Putamen (tissue), 1 donor: ENCODE measurements at regions not wholly inside any gene's neighbourhood (a gene's known extent, or its start where the extent isn't known, plus 50 kb on each side); places are given as distances from the start of the nearest gene placed in this dataset.

ENCODE experiments used
- DNase-seq: peaks from one replicate; pipeline ENCODE4 v3.0.0-alpha.2; 2016; ENCODE audit warnings: low spot score

DNA sequence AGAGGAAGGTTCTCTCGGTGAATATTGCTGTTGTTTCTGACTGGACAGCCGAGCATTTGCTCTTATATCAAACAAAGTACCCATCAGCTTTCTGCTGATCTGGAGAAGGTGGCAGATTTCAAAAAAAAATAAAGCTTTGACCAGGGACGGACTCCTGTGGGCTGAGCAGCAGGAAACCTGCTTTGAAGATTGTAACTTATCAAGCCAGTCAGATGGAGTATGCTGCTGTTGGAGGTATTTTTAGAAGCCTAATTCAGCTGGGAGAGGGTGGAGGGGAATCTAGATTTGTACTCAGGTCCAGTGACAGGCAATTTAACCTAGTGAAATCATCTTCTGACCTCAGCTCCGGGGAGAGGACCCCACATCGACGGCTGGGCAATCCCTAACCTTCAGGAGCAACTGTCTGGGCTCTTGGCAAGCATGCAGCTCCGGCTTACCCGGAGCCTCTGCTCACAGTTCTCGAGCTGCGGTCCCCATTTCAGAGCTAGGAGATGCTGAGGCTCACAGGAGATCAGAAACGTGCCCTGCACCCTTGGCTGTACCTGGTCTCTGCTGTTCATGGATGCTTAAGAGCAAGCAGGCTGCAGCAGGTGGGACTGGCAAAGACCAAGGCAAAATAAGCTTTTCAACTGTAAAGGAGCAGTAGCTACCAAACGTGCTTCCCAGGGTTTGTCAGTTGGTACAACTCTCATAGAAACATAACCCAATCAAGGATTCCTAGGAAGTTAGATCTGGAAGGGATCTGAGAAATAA is 89.3 kb upstream of the ST8SIA2 start:
- no peak for DNase-seq

- no peak for DNase-seq
These were observed 88.3 kb upstream of the ST8SIA2 start for GRCh38 chr15:92305343-92305742.

GRCh38 chr15:92306663-92307062 is 87.0 kb upstream of the ST8SIA2 start:
- no peak for DNase-seq

DNA sequence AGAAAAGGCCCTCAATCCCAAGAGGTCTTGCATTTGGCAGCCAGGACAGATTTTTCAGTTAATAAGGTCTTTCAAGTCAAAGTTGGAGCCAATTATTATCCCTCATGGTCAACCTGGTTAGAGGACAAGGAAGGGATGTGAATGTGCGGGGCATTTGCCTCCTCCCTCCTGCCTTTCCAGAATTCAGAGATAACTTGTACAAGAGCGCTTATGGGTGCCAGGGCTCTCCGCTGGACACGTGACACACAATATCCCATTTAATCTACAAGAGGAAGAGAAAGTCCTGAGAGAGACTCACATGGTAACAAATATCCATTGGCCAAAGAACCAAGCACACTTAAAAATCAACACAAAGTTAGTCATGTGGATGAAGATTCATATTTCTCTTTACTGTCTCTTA is 78.5 kb upstream of the ST8SIA2 start:
- DNase-seq, result no peak

DNA sequence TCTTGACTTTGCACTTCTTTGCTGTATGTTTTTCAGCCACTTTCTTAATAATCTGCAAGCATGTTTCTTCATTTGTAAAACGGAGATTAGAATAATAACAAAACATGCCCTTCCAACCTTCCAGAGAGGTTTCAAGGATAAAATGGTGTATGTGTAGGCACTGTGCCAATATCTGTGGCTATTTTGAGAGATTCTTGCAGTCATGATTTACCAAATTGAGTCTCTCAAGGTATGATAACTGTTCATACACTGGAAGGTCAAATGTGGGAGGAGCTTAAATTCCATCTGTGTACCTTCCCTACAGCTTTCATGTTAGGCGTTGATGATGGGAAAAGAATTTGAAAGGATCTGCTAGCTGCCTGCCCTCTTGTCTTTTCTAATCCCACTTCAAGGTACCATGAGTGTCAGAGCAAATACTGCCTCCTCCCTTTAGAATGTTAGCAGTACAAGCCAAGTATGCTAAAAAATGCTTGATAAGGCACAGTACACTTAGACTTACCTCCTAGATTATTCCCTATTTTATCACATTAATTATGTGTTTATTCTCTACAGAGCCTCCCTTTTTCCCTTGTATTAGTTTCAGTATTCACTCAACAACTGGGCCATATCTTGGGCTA is 78.0 kb upstream of the ST8SIA2 start:
- DNase-seq, result no peak

DNA sequence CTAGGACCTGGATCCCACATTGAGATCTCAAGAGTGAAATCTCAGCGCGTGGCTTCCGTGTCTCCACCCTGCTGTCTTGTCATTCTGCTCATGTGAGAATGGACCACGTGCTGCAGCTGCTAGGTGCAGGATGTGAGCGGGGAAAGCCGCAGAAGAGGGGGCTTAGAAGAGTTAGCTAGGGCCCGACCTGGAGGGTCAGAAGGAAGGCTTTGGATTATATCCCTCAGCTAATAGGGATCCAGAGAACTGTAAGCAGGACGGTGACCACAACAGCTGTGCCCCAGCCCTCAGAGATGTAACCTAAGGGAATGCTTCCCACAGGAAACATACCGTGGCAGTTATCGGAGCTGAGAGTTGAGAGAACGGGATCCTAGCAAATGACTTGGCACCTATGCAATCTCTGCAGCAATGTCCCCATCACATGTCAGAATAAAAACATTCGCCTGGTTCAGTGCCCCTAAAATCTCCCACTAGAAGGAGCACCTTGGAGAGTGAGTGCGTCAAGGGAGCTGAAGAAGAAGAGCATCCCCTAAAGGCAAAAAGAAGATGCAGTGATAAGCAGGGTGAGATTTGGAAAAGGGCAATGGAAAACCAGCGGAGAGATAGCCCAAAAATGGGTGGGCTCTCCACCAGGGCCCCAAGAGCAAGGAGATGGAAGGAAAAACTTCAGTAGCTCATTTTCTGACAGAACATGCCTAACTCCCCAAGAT is 76.9 kb upstream of the ST8SIA2 start:
- no peak for DNase-seq

- DNase-seq, result no peak
These were observed 73.5 kb upstream of the ST8SIA2 start for GRCh38 chr15:92320012-92320699.

DNA sequence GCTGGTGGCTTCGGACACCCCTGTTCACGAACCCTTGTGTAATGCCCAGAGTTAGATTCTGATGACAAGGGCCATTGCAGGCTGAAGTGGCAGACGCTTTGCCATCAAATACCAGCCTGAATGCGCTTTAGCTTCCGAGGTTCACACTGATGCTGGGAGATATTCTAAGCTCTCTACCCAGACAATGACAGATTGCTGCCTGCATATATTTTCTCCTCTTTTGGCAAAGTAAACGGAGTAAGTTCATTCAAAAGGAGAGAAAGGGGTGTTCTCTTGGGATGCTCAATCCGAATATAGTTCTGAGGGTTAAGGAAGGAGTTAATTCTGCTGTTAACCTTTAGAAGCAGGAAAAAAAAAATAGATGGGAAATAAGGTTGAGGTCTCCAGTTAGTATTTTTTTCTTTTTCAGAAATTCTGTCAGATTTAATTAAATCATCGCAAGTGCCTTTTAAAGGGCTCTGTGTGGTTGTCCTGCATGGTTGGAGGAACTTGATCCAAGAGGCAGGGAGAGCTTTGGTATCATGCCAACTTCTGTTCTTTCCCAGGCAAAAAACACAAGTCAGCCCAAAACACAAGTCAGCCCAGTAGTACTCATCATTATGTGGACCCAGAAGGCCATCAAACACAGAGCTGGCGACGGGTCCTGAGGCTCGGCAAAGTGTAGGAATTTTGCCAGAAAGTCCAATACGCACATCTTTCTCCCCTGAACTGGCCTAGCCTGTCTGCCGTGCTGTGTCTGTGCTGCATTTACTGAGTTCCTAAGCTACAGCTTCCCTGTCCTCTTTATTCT is 70.9 kb upstream of the ST8SIA2 start:
- DNase-seq, result peak; percentile 3

GRCh38 chr15:92323525-92323924 is 70.2 kb upstream of the ST8SIA2 start:
- DNase-seq, result no peak

DNA sequence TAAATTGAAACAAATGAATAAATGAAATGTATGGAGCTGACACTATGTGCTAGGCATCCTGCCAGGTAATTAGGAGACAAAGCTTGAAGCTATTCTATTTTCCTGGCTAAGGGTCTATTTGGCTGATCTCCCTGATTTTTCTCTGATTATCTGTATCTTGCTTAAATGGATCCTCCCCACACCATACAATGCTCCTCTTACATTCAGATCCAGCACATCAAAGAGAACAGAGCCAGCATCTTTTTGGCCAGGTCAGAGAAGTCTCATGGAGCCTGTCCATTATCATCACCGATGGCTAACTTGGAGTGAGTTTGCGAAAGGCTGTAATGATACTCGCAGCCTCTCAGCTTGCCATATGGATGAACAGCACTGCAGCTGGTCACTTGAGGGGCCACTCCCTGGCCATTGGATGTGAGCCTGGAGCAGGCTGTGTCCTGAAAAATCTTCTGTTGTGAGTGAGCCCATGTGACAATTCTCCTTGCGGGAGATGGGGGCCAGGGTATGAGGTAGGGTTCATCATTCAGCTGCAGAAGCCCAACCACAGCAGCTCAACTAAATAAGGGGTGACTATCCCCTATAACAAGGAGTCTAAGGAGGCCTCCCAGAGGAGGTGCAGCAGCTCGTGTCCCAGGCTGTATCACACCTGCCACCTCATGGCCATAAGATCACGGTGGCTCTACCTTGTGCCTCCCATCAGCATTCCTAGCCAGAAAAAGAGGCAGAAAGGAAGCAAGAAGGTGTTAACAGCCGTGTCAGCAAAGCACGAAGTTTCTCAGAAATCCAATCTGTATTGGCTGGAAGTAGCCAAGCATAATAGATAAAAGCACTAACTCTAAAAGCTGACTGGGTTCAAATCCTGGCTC is 69.3 kb upstream of the ST8SIA2 start:
- no peak for DNase-seq

- no peak for DNase-seq
These were observed 67.4 kb upstream of the ST8SIA2 start for GRCh38 chr15:92326236-92326635.

DNA sequence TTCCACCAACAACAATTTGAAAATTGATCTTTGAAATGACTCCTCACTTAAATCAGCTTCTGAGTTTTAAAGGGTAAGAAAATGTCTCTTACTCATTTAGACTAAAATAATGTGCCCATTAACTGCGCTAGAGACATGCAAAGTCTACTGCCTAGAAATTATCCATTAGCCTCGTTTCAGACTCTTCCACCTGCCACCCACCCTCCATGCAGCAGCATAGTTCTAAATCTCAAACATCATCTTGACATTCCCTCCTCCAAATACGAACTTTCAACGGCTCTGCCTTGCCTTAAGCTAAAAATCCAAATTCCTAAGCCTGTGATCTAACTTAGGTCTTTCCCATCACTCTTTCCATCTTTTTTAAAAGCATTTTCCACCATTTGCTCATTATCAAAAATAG is 66.6 kb upstream of the ST8SIA2 start:
- peak; percentile 67 for DNase-seq

- no peak for DNase-seq
These were observed 65.5 kb upstream of the ST8SIA2 start for GRCh38 chr15:92328207-92328606.

- no peak for DNase-seq
These were observed 61.4 kb upstream of the ST8SIA2 start for GRCh38 chr15:92332125-92332899.

GRCh38 chr15:92333709-92334108 is 60.0 kb upstream of the ST8SIA2 start:
- DNase-seq, result no peak

DNA sequence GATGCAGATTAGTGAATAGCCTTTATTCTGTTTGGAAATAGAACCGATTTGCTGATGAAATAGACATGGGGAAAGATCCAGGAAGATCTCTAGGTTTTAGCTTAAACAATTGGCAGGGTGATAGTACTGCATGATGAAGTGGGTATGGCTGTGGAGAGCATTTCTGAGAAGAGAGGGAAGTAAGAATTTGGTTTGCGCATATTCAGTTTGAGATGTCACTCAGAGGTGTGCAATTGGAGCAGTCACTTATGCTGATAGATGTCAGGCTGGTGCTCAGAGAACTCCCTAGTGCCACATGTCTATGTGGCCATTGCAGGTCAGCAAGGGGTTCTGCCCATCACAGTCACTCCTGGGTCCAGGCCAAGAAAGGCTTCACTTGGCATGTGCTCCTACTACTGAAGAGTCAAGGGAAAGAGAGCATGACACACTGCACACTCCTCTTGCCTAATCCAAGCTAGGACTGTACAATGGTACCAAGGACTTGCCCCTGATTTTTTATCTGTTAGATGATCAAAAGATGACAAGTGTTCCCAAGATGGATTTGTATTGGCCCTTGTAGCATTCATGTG is 57.2 kb upstream of the ST8SIA2 start:
- DNase-seq, result no peak

GRCh38 chr15:92339361-92339760 is 54.3 kb upstream of the ST8SIA2 start:
- DNase-seq, result no peak
